HG02981 (cell line): ENCODE measurements at regions not wholly inside any gene's neighbourhood (a gene's known extent, or its start where the extent isn't known, plus 50 kb on each side); places are given as distances from the start of the nearest gene placed in this dataset.
"Not testable (repeated sequence)": the region's sequence is repeated elsewhere in the genome, so short reads cannot be mapped to it uniquely, and the experiment has no call there.

Source experiments
- ATAC-seq: cut with Tn5 transposase; IDR thresholded peaks from one replicate; pipeline ENCODE4 v1.9.1; 2021; ENCODE audit warnings: mild to moderate bottlenecking, moderate library complexity; ENCODE audit not compliant: unreplicated experiment

DNA sequence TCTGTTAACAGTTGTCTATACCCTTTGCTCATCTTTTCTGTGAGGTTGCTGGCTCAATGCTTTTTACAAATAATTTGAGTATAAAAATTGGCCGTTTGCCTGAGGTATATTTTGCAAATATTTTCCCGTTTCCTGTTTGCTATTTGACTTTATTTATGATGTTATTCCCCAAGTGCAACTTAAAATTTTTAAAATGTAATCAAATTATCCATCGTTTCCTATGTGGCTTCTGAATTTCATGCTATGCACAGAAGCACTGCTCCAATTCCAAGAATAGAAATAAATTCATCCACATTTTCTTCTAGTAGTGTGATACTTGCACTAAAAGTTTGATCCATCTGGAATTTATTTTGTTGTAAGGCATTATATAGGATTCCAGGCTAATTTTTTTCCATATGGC is 123.6 kb downstream of the ZNF608 start:
- no peak for ATAC-seq

DNA sequence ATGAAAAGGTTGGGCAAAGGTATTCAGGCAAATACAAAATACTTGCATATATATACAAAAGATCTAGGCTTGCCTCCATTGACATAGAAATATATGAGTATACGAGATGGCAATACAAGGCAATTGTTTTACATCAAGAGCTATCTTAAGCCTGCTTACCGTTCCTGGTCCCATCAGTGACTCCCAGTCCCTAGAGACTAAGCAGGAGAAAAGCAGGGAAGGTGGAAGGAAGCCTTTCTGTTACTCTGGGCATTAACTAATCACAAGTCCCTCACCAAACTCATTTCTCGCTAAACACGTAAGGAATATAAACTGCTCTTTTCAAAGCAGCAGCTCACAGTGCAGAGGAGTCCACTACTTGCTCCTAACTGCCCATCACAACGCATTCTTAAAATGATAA is 125.2 kb downstream of the ZNF608 start:
- ATAC-seq, result no peak

DNA sequence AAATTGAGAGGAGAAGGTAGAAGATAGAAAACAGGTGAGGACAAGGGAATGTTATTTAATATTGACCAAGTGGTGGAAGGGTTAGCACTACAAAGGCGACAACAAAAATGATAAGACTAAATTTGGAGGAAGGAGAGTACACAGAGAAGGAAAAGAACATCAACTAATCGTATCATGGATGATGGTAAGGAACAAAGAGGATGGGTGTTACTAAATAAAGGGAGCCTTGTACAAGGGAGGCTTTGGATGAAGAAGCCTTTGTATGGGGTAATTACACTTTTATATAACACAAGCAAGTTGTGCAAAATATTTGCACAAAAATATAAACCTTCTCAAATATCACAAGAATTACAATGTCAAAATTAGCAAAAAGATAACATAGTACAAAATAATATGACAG is 125.7 kb downstream of the ZNF608 start:
- ATAC-seq, result no peak

DNA sequence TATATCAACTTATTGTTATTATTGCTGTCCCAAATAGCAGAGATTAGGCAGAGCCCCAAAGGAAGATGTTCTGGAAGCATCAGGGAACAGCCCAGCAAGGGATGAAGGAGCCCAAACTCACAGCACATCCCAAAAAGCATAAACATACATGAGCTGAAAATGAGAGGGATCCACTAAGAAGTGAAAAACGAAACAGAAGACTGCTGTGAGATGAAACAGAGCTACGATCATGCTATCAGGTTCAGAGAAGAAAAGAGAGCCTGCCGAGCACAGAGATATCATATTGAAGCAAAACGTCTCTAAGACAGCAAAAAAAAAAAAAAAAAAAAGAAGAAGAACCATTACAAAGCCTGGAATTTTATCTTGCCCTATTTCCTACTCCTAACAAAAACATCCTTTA is 127.3 kb downstream of the ZNF608 start:
- ATAC-seq, result no peak

DNA sequence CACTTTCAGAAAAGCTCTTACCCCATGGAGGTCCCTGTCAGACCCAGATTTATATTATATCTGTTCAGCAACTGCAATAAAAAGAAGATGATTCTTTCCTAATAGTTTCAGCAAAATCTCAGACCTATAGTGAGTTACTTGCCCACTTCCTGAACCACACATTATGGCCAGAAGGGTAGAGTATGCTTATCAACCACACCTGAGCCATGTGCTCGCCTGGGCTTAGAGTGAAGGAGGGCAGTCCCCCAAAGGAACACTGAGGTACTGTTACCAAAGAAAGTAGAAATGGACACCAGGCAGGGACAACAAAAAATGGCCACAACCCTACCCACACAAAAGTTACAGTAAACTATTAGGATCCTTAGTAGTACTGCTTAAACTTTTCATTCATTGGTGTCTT is 128.7 kb downstream of the ZNF608 start:
- no peak for ATAC-seq

DNA sequence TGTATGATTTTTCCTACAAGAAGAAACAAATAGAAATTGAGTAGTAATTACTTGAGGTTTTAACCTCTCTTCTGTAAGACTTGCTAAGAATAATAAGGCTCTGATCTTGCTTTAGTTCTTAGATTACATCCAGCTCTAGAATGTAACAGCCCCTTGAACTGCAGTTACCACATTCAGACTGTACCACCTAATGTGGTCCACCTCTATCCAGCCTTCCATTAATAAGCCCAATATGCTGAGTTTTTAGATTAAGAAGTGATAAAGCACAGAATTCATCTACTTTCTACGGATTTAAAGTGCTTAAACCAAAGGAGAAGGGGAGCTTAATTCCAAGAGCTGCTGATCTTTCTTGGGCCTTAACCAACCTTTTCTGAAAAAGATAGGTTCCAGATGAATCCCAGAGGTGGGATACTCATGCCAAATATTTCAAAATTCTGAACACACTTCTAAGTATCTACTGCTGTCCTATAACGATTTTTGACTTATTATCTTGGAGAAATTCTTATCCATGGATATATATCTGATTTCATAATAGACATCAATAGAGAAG is 131.5 kb downstream of the ZNF608 start:
- no peak for ATAC-seq

DNA sequence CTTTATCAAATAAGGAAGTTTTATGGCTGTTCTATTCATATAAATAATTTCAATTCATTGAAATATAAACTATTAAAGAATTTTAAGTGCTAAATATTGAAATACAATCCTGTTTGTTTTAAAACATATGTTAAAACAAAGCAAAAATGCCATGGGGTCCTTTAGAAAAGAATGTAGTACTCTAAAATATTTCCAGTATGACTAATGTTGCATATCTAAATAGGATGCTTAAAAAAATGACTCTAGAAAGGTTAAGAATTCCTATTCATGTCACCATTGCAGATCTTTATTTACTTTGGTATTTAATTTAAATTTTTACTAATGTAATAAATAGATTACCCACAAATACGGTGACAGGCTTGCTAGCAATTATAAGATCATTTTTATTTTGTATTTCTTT is 132.3 kb downstream of the ZNF608 start:
- ATAC-seq, result no peak

DNA sequence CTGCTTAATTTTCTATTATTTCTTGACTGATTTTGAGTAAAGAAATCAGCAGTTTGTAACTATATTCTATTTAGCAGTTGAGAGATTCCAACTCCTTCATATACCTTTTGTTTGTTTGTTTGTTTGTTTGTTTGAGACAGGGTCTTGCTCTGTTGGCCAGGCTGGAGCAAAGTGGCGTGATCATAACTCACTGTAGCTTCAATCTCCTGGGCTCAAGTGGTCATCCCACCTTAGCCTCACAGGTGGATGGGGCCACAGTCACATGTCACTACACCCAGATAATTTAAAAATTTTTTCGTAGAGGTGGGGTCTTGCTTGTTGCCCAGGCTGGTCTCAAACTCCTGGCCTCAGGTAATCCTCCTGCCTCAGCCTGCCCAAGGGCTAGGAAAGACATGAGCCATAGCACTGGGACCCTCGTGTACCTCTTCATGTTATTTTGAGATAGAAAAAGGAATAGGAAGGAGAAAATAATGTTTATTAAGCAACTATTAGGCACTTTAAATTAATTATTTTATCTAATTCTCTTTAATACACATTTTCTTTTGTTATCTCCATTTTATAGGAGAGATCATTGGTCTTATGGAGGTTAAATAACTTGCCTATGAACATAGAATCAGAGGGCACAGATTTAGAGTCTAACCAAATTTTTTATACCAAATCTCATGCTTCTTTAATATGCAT is 133.0 kb downstream of the ZNF608 start:
- no peak for ATAC-seq

DNA sequence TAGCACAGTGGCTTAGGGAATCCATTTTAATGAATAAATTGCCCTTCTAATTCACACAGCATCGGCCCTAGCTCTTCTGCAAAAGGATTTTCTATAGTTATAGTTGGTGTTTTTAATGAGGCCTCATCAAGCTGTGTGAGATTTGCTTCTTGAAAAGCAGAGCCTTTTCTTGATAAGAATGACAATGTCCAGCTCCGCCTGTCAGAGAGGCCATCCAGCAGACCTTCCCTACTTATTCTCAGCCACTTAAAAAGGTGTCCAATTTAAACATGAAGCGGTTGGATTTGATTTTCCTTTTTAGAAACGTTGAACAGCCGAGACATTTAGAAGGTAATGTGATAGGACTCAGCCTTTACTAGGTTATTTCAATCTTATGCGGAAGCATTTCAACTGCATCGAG is 134.4 kb downstream of the ZNF608 start:
- ATAC-seq, result no peak

DNA sequence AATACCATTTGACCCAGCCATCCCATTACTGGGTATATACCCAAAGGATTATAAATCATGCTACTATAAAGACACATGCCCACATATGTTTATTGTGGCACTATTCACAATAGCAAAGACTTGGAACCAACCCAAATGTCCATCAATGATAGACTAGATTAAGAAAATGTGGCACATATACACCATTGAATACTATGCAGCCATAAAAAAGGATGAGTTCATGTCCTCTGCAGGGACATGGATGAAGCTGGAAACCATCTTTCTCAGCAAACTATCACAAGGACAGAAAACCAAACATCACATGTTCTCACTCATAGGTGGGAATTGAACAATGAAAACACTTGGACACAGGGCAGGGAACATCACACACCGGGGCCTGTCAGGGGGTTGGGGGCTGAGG is 135.2 kb downstream of the ZNF608 start:
- ATAC-seq, result not testable (repeated sequence)

DNA sequence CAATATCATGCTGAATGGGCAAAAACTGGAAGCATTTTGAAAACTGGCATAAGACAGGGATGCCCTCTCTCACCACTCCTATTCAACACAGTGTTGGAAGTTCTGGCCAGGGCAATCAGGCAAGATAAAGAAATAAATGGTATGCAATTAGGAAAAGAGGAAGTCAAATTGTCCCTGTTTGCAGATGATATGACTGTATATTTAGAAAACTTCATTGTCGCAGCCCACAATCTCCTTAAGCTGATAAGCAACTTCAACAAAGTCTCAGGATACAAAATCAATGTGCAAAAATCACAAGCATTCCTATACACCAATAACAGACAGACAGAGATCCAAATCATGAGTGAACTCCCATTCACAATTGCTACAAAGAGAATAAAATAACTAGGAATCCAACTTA is 136.8 kb downstream of the ZNF608 start:
- not testable (repeated sequence) for ATAC-seq

DNA sequence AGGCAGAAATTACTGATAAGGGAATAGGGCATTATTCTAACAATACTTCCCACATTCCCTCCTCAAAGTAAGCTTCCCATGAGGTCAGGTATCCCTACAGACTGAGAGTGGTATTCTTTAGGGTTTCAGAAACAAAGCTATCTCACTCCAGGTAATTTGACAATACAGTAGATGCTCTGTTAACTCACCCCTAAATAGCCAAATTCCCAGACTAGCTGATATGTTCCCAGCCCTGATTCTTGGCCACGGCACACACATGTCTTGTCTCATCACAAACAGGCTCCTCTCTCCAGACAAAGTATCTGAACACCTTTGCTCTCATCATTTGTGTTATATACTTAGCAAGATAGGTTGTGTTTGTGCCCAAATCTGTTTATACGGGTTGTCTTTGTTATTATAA is 139.9 kb downstream of the ZNF608 start:
- ATAC-seq, result no peak

DNA sequence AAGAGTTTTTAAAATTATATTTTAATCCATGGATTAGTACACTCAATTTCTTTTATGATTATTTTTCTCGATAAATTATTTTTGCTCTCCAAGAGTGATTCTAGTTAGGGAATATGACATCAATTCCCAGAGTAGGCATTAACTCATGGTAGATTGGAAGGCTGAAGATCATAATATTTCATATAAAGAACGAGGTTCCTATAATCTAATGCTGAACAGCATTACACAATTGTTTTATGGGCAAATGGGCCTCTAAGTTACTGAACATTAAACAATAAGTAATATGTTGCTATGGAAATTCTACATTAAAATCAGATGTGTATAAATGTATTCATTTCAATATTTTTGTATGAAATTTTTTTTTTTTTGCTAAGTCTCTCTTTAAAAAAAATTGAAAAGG is 140.3 kb downstream of the ZNF608 start:
- no peak for ATAC-seq

DNA sequence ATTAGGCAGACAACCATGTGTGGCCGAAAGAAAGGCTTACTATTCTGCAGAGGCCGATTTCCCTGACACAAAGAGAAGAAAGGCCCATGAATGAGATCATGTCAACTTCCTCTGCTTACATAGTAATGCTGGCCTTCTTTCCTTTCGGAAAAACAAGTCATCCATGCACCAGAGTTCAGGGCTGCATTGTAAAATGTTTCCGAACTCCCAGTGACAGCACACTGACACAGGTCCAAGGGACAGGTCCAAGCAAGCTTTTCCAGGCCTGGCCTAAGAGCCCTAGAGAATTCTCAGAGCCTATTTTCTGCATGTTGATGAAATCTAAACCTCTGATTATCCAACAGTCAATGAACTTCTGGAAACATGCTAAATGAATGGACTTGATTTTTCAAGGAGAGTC is 140.9 kb downstream of the ZNF608 start:
- ATAC-seq, result no peak

DNA sequence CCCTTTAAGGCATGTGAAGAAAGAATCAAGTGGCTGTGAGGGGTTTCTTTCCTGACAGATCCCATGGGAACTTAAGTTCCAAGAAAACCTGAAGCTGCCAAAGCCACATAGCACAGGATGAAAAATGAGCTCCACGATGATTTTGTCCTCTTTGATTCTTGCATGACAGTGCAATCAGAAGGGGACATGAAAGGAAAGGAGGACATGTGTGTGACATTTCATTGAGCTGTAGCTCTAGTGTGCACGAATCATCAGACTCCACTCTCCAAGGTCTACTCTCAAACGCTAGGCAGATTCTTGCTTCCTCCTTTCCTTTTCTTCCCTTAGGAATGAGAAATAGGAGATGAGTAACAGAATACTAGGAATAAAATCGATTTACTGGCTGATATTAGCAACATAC is 142.0 kb downstream of the ZNF608 start:
- ATAC-seq, result no peak

DNA sequence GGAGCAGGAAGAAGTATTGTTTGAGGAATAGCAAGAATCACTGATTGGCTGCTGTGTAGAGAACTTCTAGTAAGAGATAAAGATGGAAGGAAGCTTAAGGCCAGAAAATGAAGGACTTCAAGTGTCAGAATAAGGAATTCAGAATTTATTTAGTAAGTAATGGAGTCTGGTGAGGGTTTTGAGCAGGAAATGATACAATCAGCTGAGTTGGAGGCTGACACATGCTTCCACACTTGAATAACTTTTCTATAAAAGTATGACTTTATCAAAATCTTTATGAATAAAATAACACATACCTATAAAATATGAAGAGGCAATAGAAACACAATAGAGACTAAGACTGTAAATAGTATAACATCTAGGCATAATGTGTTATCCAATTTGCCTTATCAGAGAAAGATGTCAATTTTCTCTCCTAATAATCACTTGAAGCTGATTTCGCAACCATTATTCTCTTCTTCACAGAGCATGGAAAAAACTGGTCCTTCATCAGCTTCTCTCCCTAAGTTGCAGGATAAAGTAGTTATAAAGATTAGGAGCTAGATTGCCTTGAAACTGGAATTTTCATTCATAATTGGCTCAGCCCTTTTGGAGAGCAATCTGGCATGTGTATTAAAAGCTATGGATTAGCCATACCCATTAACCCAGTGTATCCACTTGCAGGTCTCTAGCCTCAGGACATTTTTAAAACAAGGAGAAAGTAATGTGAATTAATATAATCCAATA is 143.4 kb downstream of the ZNF608 start:
- ATAC-seq, result no peak

DNA sequence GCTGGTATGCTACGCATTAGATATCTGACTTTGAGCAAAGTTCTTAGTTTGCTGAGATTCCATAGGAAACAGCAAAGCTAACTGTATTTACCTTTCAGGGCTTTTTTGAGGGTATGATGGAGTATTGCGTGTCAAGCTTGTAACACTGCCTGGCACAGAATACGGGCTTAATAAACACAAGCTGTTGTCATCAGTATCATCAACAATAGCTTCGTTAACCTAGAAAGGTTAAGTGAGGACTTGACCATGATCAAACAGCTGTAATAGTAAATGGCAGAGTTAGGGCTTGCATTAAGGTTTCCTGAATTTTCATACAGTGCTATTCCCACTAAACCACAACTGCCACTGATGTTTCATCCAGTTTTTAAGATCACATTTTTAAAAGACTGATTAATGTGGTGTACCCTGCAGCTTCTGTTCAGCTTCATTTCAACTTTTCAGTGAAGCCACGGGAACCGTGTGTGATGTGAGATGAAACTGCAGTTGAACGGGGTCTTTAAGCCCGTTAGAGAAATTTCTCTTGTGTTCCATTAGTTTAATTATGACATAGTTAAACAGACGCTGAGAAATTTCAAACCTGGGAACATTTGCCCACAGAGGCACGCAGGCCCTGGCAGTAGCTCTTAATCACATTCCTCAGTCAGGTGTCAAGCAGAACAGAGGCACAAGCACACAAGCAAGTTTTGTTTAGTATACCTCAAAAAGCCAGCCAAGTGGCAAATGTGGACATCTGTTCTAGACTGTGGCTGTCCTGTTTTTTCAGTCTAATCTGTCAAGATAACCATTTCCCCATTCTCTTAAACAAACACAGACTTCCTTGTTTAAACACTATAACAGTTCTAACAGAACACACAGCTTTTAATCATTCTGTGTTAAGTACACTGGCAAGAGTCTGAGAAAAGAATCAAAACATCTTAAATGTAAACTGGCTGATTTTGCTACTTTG is 147.1 kb downstream of the ZNF608 start:
- ATAC-seq, result peak; percentile 72

DNA sequence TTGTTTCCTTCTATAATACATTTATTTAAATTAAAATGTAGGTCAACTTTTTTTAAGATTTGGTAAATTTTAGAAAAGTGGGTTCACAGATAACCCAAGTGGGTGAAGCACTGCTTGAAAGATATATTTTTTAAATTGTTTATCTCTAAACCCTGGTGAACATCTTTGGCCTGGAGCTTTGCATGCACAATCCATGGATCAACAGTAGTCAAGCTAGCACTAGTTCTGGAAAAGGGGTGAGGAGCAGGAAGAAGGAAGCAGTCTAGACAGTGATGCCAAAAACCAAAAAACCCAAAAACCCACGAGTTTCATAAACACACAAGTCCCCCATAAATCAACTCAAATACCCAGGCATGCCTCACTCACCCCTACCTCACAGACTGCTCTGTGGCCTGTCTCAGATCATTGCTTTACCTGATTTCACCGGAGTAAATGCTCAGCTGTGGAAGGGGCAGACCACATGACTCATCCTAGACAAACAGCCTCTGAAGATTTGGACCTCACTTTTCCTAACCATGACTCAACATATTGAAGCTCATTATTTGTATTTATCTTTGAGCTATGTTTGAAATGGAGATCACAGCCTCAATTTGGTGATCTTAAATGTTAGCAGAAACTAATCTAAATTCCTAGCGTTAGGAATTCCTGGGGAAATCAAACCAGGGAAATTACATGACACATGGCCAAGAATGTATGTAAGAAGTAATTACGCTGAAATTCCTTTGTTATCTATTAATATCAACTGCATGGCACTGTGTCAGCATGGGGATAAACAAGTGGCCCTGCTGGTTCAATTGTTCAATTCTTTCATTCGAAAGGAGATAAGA is 149.6 kb downstream of the ZNF608 start:
- ATAC-seq, result no peak

DNA sequence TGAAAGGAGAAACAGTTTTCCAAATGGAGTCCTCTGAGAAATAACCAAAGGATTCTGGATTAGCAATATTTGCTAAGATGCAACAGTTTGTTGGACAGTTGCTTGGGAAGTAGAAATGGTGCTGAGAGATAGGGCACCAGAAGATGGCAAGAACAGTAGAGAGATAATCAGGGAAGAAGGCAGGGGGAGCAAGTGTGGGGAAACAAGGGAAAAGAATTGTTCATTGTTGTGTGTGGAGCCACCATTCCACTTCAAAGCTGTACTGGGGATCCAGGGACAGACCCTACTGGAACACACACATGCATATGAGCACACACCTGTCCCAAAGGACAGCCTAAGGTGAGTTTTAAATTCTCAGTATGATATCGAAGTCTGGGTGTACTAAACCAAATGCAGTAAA is 152.5 kb downstream of the ZNF608 start:
- ATAC-seq, result no peak

DNA sequence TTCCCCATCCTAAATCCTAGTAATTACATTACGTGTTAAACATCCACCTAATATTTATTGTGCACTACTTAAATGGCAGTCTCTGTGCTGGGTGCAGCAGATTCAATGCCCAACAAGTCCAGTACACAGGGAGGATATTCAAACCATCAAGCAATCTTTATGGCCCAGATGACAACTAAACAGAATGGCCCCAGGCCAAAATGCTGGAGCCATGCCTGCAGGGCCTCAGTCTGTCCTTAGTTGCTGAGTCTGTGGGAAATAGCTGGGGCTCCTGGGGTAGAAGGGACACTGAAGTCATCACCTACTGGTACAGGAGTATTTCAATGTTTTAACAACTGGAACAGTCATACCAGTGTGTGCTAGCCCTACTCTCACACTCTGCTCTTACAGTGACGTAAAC is 153.5 kb downstream of the ZNF608 start:
- ATAC-seq, result no peak

DNA sequence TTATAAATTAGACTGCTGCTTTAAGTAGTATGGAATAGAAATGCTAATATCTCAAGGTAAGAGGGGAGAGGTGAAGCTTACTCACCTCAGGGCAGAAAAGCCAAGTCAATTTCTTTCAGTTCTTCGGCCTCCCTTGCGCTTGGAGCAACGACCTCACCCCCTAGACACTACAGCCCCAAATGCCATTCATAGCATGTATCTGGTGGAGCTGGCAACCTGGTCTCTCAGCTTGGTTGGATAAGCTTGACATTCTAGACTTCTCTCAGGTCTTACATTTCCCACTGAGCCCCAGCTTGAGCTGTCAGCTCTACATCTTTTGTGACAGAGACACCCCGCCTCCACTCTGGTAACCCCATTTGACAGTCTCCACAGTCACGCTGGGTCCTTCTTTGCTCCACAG is 154.9 kb downstream of the ZNF608 start:
- ATAC-seq, result no peak
